GM19193 (cell line): ENCODE measurements at regions not wholly inside any gene's neighbourhood (a gene's known extent, or its start where the extent isn't known, plus 50 kb on each side); places are given as distances from the start of the nearest gene placed in this dataset.

Experiments used
- POLR2A ChIP-seq: IDR thresholded peaks from 4 replicates; pipeline ENCODE4 v1.6.1; 2011; ENCODE audit not compliant: insufficient read depth, insufficient read length; ENCODE audit errors: extremely low read depth

- TF ChIP-seq POLR2A: no peak
Measured at GRCh38 chr6:43848671-43849391, 78.8 kb downstream of the VEGFA start.

GRCh38 chr6:43847741-43848630 is 78.0 kb downstream of the VEGFA start:
- no peak for TF ChIP-seq POLR2A

- TF ChIP-seq POLR2A: no peak
Measured at GRCh38 chr6:43846556-43846955, 76.5 kb downstream of the VEGFA start.

GRCh38 chr6:43845646-43846045 is 75.6 kb downstream of the VEGFA start:
- TF ChIP-seq POLR2A: no peak

GRCh38 chr6:43843669-43844171 is 73.7 kb downstream of the VEGFA start:
- no peak for TF ChIP-seq POLR2A

- TF ChIP-seq POLR2A: no peak
Measured at GRCh38 chr6:43843097-43843645, 73.2 kb downstream of the VEGFA start.

- no peak for TF ChIP-seq POLR2A
Measured at GRCh38 chr6:43842231-43842794, 72.3 kb downstream of the VEGFA start.

GRCh38 chr6:43840490-43841218 is 70.6 kb downstream of the VEGFA start:
- TF ChIP-seq POLR2A: no peak

- no peak for TF ChIP-seq POLR2A
Measured at GRCh38 chr6:43838276-43839036, 68.4 kb downstream of the VEGFA start.

- TF ChIP-seq POLR2A: no peak
Measured at GRCh38 chr6:43837507-43837906, 67.5 kb downstream of the VEGFA start.

- TF ChIP-seq POLR2A: no peak
Measured at GRCh38 chr6:43836507-43837240, 66.7 kb downstream of the VEGFA start.
